NCI-H345 treated with DMSO at 0.1 percent for 48 hours (cell line): ENCODE measurements at regions not wholly inside any gene's neighbourhood (a gene's known extent, or its start where the extent isn't known, plus 50 kb on each side); places are given as distances from the start of the nearest gene placed in this dataset.

Source experiments
- DNase-seq: peaks from one replicate; lab custom pipeline; 2025; ENCODE audit not compliant: unreplicated experiment; lab: John Stamatoyannopoulos, UW

GRCh38 chr1:58390091-58390490, 156.4 kb downstream of the OMA1 start:
- DNase-seq, result no peak

GRCh38 chr1:58380345-58380744, 166.2 kb downstream of the OMA1 start:
- DNase-seq, result no peak

- no peak for DNase-seq
Measured at GRCh38 chr1:58367217-58367616, 179.3 kb downstream of the OMA1 start.

GRCh38 chr1:58365328-58365727, 181.2 kb downstream of the OMA1 start:
- DNase-seq, result no peak

- no peak for DNase-seq
Measured at GRCh38 chr1:58363585-58363984, 182.9 kb downstream of the OMA1 start.

GRCh38 chr1:58361134-58361533, 185.4 kb downstream of the OMA1 start:
- DNase-seq, result no peak

- DNase-seq, result no peak
Measured at GRCh38 chr1:58358346-58358745, 188.2 kb downstream of the OMA1 start.

- no peak for DNase-seq
Measured at GRCh38 chr1:58356402-58356801, 190.1 kb downstream of the OMA1 start.

- DNase-seq, result no peak
Measured at GRCh38 chr1:58353168-58353567, 193.4 kb downstream of the OMA1 start.

GRCh38 chr1:58352476-58353092, 193.9 kb downstream of the OMA1 start:
- DNase-seq, result no peak

- DNase-seq, result no peak
Measured at GRCh38 chr1:58346036-58346355, 200.5 kb downstream of the OMA1 start.

GRCh38 chr1:58345215-58346035, 201.1 kb downstream of the OMA1 start:
- DNase-seq, result no peak

- DNase-seq, result no peak
Measured at GRCh38 chr1:58340185-58340584, 206.3 kb downstream of the OMA1 start.

GRCh38 chr1:58338081-58338480, 208.4 kb downstream of the OMA1 start:
- DNase-seq, result no peak

GRCh38 chr1:58333511-58333910, 213.0 kb downstream of the OMA1 start:
- no peak for DNase-seq

GRCh38 chr1:58331156-58331555, 215.4 kb downstream of the OMA1 start:
- DNase-seq, result no peak

- DNase-seq, result no peak
Measured at GRCh38 chr1:58325866-58326265, 220.7 kb downstream of the OMA1 start.

GRCh38 chr1:58324558-58324957, 222.0 kb downstream of the OMA1 start:
- DNase-seq, result no peak

- DNase-seq, result no peak
Measured at GRCh38 chr1:58318157-58319005, 228.1 kb downstream of the OMA1 start.

GRCh38 chr1:58317694-58318093, 228.8 kb downstream of the OMA1 start:
- DNase-seq, result no peak

- DNase-seq, result no peak
Measured at GRCh38 chr1:58317086-58317485, 229.4 kb downstream of the OMA1 start.

GRCh38 chr1:58316141-58316540, 230.4 kb downstream of the OMA1 start:
- DNase-seq, result no peak
